ENCODE measurements at regions not wholly inside any gene's neighbourhood (a gene's known extent, or its start where the extent isn't known, plus 50 kb on each side); places are given as distances from the start of the nearest gene placed in this dataset.
"Not testable (repeated sequence)": the region's sequence is repeated elsewhere in the genome, so short reads cannot be mapped to it uniquely, and the experiment has no call there.

DNA sequence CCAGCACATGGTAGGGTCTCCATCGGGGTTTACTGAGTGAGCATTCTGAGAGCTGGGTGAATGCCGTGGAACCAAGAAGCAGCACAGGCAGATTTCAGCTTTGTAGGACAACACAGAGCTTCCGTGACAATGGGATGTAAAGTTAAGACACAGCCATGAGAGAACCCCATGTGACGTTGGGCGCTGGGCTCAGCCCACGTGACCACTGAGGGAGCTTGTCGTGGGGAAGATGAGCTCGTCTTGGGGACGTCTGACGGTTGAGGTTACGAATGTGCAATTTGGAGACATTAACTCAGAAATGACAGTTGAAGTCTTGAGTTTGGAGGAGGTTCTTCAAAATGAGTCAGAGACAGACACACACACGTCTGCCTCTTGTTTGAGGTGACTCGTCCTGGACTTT, 51.5 kb upstream of the MUC20 start:
- DNase-seq (ENCODE audit: low read depth), result not testable (repeated sequence)

DNA sequence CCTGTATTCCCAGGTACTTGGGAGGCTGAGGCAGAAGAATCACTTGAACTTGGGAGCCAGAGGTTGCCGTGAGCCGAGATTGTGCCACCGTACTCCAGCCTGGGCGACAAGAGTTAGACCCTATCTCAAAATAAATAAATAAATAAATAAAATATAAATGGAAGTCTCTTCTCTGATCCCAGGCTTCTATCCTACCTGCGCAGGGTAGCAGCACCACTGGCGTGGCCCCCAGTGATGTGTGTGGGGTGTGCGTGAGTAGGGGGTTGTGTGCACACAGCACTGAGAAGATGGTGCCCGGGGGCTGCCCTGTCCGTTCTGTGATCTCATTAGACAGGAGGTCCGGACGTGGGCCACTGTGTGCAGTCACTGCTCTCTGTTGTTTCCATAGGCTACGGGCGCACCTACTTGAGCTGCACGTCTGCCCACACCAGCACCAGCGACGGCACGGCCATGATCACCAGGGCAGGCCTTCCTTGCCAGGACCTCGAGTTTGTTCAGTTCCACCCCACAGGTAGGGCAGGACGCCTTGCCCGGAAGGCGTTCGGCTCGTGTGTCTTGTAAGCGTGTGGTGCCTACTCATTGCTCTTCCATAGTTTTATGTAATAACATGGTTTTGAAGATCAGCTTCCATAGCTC, 52.5 kb upstream of the MUC20 start:
- not testable (repeated sequence) for DNase-seq (ENCODE audit: low read depth)

DNA sequence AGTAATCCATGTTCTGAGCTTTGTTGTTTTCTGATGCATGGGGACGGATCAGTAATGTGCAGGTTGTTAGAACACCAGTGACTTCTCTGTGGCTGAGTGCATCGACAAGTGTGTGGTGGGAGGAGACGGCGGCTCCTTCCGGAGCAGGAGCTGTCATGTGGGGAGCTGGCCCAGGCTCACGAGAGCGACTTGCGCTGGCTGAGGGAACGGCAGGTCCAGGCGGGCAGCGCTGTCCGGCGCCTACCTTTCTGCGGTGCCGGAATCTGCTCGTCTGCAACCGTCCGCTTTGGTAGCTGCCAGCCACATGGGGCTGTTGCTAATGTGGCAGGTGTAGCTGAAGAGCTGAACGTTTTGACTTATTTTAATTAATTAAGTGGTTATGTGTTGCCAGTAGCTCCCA, 55.5 kb upstream of the MUC20 start:
- not testable (repeated sequence) for DNase-seq (ENCODE audit: low read depth)

DNA sequence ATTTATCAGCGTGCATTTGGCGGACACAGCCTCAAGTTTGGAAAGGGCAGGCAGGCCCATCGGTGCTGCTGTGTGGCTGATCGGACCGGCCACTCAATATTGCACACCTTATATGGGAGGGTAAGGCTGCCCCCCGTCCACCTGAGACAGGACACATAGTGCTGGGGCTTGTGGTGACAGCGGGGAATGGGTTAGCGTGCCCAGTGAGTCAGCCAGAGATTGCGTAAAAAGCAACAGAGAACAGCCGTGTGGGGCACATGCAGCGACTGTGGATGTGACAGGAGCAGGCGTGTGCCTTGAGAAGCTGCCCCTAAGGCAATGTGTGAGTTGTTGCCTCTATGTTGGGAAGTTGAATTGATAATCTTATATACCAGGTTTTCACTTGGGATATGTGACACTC, 56.6 kb upstream of the MUC20 start:
- DNase-seq (ENCODE audit: low read depth), result not testable (repeated sequence)

DNA sequence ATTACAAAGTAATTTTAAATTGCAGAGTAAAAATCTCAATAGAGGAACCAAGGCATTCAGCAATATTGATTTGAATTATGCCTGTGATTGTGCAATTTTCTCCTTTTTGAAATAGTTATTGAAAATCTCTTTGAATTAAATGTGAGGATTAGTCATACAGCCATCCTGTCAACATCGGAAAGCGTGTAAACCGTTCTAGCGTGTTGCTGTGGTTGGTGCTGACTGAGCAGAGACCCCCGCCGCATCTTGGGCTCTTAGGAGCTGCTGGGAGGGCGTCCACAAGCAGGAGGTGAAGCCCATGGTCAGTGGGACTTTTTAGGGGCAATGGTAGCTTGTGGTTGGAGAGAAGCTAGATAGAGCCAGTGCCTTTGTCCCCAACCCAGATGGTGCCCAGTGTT, 61.6 kb upstream of the MUC20 start:
- DNase-seq (ENCODE audit: low read depth), result not testable (repeated sequence)

DNA sequence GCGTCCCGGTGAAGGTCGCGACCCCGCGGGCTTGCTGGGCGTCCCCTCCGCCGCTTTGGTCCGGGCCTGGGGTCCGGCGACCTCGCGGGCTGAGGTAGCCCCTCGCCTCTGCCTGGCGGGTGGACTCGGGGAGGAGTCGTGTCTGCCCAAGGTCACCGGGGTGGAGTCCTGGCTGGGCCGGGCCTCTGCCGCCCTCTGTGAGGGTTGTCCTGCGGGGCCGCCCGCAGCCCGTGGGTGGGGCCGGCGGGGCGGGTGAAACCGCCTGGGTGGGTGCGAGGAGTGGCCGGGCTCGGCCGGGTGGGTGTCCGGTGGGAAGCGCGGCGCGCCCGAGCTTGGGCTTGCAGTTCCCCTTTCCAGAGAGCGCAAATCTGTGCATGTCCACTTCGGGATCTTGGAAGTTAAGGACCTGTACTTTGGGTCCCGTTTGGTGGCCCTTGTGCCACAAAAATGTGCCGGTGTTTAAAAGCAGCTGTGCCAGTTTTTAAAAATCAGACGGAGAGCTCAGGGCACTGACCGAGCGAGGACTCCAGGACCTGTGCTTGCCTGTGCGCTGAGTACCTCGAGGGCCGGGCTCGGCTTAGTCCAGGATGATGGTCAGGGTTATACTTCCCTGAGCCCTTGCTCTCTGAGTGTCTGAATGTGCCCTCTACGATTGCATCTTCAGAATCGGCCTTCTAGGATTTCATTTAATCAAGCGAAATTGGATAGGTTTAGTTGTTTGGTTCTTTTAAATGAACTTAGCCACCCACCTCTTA, 62.2 kb upstream of the MUC20 start:
- not testable (repeated sequence) for DNase-seq (ENCODE audit: low read depth)

DNA sequence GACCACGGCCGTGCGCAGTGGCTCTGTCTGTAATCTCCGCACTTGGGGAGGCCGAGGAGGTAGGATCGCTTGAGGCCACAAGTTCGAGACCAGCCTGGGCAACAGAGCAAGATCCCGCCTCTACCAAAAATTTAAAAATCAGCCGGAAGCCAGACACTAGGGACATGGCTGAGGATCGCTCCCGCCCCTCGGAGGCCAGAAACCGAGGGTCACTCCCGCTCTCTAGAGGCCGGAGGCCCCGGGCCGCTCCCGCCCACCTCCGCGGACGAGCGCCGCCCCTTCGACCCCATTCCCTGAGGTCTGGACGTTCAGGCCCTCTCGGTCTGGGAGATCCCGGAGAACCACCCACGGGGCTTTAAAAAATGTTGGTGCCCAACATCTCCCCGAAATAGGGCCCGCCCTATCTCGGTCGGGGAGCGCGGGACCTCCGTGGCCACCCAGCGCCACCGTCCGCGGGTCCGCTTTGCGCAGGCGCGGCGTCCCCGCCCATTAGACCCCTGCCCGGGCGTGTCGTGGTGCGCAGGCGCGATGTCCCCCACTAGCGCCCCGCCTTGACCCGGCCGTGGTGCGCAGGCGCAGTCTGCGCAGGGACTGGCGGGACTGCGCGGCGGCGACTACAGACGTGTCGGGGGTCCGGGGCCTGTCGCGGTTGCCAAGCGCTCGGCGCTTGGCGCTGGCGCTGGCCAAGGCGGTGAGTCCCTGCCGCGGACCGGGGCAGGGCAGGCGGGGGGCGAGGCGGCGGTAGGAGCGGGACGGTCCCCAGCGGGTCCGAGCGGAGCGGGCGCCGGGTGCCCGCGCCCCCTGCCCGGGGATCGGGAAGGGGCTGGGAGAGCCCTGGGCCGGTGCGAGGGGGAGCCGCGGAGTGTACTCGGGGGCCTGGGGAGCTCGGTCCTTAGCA, 63.1 kb upstream of the MUC20 start:
- DNase-seq (ENCODE audit: low read depth), result peak; percentile 7

DNA sequence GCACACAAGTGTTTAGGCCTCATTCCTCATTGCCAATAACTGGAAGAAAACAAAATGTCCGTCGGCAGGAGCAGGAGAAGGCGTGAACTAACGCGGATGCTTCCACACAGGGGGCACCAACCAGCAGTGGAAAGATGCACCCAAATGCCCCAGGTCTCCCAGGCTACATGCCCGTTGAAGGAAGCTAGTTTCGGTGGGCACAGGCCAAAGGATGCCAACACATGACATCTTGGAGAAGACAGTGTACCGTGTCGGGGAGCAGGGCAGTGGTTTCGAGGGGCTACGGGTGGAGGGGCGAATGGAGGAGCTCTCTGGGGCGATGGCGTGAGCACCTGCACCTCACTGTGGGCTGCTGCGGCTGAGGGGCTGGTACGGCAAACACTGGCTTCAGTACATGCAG, 64.7 kb upstream of the MUC20 start:
- DNase-seq (ENCODE audit: low read depth), result not testable (repeated sequence)

DNA sequence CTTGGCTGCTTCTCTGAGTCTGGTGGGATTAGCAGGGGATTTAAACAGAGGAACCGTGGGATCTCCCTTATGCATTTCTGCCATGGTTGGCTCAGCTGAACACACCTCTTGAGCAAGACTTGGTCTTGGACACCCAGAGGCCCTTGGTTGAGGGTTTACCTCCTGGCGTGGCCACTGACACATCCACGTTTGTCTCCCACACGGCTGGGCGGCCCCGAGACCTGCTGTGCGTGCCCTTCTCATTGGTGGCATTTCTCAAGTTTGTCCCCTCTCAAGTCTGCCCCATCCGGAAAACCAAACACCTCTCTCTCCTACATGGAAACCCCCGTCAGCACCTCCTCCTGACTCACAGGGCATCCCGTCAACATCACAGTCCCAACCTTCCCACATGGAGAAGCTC, 66.0 kb upstream of the MUC20 start:
- not testable (repeated sequence) for DNase-seq (ENCODE audit: low read depth)

DNA sequence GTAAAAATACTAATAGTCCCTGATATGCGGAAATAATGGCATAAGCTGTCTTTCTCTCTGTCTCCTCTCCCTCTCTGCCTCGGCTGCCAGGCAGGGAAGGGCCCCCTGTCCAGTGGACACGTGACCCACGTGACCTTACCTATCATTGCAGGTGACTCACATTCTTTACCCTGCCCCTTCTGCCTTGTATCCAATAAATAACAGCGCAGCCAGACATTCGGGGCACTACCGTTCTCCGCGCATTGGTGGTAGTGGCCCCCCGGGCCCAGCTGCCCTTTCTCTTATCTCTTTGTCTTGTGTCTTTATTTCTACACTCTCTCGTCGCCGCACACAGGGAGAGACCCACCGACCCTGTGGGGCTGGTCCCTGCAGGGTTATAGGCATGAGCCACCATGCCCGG, 66.6 kb upstream of the MUC20 start:
- not testable (repeated sequence) for DNase-seq (ENCODE audit: low read depth)

DNA sequence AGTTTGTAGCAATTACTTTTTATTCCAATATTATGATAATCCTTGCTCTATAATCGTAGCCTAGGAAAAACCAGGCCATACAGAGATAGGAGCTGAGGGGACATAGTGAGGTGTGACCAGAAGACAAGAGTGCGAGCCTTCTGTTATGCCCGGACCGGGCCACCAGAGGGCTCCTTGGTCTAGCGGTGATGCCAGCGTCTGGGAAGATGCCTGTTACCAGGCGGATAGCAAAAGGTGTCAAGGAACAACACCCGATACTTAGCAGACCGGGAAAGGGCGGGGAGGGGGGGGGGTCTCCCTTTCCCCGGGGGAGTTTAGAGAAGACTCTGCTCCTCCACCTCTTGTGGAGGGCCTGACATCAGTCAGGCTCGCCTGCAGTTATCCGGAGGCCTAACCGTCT, 67.1 kb upstream of the MUC20 start:
- DNase-seq (ENCODE audit: low read depth), result peak; percentile 1

DNA sequence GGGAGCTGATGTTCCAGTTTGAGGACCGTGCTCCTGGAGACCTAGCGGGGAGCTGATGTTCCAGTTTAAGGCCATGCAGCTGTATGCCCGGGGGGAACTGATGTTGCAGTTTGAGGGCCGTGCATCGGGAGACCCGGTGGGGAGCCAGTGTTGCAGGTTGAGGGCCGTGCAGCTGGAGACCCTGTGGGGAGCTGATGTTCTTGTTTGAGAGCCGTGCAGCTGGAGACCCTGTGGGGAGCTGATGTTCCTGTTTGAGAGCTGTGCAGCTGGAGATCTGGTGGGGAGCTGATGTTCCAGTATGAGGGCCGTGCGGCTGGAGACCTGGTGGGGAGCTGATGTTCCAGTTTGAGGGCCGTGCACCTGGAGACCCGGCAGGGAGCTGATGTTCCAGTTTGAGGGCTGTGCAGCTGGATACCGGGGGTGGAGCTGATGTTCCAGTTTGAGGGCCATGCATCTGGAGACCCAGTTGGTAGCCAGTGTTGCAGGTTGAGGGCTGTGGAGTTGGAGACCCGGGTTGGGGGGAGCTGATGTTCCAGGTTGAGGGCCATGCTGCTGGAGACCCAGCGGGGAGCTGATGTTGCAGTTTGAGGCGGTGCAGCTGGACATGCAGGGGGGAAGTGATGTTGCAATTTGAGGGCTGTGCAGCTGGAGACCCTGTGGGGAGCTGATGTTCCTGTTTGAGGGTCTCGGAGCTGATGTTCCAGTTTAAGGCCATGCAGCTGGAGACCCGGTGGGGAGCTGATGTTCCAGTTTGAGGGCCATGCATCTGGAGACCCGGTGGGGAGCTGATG, 64.4 kb upstream of the APOD start:
- DNase-seq (ENCODE audit: low read depth), result not testable (repeated sequence)

DNA sequence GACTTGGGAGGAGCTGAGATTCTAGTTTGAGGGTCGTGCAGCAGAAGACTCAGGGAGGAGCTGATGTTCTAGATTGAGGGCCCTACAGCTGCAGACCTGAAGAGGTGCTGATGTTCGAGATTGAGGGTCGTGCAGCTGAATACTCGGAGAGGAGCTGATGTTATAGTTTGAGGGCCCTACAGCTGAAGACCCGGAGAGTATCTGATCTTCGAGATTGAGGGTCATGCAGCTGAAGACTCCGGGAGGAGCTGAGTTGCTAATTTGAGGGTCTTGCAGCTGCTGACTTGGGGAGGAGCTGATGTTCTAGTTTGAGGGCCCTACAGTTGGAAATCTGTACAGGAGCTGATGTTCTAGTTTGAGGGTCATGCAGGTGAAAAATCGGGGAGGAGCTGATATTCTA, 62.1 kb upstream of the APOD start:
- not testable (repeated sequence) for DNase-seq (ENCODE audit: low read depth)

DNA sequence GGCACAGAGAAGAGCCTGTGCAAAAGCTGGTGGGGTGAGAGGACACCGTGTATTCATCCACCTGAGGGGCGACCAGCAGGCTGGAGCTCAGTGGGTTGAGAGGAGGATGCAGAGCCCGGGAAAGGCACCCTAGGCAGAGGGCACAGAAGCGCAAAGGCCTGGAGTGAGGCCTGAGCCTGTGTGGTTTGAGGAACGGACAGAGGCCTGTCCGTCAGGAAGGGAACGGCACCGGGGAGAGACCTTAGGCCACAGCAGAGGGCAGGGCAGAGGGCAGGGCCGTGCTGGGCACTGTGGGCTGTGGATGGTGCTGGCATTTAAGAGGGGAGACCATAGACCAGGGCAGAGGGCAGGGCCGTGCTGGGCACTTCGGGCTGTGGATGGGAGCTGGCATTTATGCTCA, 59.5 kb upstream of the APOD start:
- DNase-seq (ENCODE audit: low read depth), result not testable (repeated sequence)

DNA sequence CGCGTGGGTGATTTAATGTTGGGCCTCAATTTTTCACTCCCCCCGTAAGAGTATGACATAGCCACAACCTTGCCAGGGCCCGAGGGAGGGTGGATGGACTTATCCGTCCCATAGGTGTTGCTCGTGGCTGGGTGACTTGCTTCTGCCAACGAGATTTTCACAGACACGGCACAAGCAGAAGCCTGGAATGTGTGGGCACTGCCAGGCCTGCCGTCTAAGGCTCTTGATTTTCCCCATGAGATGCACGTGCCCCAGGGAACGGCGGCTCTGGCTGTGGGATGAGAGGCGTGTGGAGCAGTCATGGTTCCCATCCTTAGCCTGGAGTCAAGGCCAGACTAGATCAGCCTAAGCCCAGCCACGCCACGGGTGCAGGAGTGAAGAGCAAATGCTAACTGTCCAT, 58.6 kb upstream of the APOD start:
- DNase-seq (ENCODE audit: low read depth), result not testable (repeated sequence)

DNA sequence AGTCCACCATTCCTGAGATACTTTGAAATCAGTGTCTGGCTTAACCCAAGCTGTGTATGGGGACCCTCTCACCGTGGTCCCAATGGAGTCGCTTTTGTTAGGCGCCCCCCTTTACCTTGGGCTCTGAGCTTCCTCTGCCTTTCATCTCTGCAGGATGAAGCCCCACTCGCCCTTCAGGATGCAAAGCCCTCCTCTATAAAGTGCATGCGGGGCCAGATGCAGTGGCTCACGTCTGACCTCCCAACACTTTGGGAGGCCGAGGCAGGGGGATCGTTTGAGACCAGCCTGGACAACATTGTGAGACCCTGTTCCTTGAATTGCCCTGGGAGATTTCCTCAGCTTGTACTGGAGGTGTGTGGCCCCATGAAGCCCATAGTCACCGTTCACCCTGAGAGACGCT, 54.7 kb upstream of the APOD start:
- not testable (repeated sequence) for DNase-seq (ENCODE audit: low read depth)

DNA sequence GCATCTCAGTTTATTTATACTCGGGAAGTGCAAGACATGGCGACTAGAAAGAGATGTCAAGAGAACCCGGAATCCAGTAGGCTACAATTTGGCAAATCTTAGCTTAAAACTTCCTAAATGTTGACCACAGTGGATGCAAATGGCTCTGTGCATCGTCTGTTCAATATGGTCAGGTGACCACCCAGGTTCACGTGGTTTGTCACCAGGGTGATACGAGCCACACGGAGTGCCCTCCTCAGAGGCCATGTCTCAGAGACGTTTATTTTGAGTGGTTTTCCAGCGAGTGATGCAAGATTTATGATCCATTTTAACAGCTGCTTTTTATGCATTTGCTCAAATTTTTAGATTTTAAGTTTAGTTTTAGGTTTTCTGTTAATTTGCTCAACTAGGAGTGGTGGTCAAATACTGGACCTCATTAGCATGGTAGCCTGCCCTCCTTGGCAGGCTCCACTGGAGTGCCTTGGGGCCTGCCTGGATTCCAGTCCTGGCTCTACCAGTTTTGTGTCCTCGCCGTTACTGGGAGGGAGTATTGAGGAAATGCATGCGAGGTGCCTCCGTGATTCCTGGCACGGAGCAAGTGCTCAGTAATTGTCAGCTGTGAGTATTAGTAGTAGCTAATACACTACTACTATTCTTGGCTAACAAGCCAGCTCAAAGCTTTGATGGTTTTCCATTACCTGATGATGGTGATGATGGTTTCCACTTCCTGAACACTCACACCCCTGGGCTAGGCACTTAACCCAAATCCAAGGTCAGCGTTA, 53.9 kb upstream of the APOD start:
- DNase-seq (ENCODE audit: low read depth), result not testable (repeated sequence)

DNA sequence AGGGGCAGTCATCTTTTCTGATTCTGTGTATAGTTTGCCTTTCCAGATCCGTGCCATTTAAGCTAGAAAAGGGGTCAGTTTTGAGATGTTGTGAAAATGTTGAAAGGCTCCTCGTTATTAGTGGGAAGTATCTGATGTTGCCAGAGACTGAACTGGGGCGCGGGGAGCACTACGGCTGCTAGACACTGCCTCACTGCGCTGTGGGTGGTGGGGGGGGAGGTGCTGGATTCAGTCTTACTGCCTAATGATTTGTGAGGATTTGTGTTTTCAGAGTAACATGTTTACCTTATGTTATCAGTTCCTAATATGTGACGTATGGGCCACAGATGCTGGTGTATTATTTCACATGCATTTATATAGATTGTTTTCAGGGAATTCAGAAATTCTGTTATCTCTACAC, 53.3 kb upstream of the APOD start:
- not testable (repeated sequence) for DNase-seq (ENCODE audit: low read depth)

DNA sequence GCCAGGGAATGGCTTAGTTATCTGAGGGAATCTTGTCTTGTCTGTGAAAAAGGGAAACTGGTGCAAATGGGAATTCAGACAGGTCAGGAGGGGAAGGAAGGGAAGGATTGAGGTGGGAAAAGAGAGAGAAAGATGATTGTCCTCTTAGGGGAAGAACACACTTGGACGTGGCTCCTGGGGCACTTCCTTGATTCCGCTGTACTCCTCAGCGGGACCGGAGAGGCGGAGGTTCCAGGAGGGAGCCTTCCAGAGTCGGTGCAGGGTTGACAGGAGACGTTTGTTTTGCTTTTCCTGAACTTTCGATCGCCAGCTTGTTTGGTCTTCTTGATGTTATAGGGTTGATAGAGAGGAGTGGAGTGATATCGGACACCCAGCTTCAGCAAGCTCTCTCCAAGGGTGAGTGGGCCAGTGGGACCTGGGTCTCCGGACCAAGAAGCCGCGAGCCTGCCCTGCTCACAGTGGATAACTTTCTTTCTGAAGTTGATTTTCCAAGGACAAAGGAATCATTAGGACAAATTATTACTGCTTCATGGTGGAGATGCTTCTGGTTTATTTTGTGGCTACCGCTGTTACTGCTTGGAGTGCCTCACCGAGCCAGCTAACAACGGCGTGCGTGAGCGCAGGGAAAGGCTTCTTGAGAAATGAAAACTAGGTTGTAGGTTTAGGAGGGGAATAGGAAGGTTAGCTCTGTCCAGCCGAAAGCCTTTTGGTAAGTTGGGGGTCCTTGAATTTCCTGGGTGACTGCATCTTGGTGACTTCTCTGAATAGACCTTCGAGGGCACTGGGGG, 52.4 kb upstream of the APOD start:
- not testable (repeated sequence) for DNase-seq (ENCODE audit: low read depth)

DNA sequence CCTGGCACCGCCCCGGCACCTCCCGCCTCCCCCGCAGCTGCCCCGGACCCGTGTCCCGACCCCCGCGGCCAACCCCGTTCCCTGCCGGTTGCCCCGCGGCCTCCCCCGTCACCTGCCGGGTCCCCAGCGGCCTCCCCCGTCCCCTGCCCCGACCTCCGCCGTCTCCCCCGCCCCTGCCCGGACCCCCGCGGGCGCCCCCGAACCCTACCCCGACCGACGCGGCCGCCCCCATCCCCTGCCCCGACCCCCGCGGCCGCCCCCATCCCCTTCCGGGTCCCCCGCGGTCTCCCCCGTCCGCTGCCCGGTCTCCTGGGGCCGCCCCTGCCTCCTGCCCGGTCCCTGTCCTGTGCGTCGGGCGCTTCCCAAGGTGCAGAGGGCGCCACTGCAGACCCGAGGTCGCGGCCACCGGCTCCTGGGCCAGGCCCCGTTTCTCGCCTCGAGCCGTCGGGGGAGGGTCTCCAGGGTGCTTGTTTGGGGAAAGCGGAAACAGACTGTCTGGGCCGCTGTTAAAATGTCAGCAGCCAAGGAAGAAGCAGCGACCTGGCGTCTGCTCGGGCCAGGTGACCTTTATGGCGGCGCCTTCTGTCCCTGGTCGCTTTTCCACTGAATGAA, 51.6 kb upstream of the APOD start:
- DNase-seq (ENCODE audit: low read depth), result not testable (repeated sequence)
